OCI-LY1 (cell line): ENCODE measurements at regions not wholly inside any gene's neighbourhood (a gene's known extent, or its start where the extent isn't known, plus 50 kb on each side); places are given as distances from the start of the nearest gene placed in this dataset.

ENCODE experiments used
- CTCF ChIP-seq: fragments of 200-600 bp; sonication (generic), shearing (Covaris generic); IDR thresholded peaks from 2 replicates; pipeline ENCODE4 v1.5.1; 2017; ENCODE audit warnings: mild to moderate bottlenecking, antibody characterized with exemption, low read length, moderate library complexity, mixed read lengths
- EZH2 ChIP-seq: fragments of 200-600 bp; sonication (generic), shearing (Covaris generic); IDR thresholded peaks from 2 replicates; pipeline ENCODE4 v1.8.0; 2017; ENCODE audit warnings: borderline replicate concordance, mixed run types, mild to moderate bottlenecking, antibody characterized with exemption, low read length, moderate library complexity, mixed read lengths

DNA sequence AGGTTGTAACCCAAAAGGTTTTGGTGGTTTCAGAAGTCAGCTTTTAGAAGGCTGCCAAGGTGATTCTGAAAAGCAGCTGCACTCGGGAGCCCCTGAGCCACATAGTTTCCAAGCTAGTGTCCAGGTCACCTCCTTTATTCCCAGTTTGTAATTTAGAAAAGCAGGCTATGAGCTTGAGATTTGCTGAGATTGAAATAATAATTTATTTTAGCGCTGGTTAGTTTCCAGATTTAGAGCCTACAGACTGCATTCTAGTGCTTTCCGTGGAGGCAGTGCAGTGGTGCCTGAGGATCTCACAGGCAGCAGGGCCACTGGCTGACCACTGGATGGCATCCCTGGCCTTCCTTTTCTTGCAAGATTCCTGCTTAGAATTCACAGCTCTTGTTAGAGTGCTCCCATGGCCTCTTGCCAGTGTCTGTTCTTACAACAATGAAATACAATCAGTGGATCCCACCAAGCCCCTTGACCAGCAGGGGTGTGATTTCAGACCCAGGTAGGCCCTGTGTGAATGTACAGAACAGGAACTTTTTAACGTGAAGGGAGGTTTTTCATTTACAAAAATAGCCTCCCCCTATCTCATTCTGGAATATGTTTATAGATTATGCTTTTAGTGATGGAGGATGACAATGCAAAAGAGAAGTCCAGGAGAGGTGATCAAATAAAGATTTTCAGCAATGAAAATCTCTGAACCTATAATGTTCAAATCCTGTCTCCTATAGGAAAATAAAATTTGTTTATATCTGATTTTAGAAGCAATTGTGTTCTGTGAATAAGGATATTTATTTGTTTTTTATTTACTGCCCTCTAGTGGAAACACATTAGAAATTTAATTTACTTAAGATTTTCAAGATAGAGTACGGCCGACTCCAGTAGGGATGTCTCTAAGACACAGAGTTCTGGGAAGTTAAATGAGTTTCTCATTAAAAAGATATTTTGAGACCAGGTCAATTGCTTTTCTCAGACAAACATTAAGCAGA lies 362.1 kb upstream of the STXBP6 start:
- TF ChIP-seq CTCF (no peak), EZH2 (no peak)
